ENCODE measurements at regions not wholly inside any gene's neighbourhood (a gene's known extent, or its start where the extent isn't known, plus 50 kb on each side); places are given as distances from the start of the nearest gene placed in this dataset.

GRCh38 chr18:72206814-72207213 is 337.3 kb downstream of the CBLN2 start:
- DNase-seq (ENCODE audit: low read depth, low spot score) (no peak), ATAC-seq (no peak)
- ChIA-PET CTCF (no interaction called here), RAD21 (ENCODE audit: low non-redundant PET in 1 of 2, low total read pairs in 2 of 2, uncharacterized antibody in 2 of 2, unreplicated experiment in 2 of 2) (no interaction called here), POLR2A (no interaction called here)
- Histone ChIP-seq H3K9me3 (ENCODE audit: control insufficient read depth in 1 of 2, insufficient read depth in 1 of 2, low read depth in 1 of 2, low read length in 2 of 2) (peaks cover 0 to 6% of the 10 kb centered on the region in 2 experiments; a peak in 2 of 4 replicates), H2AFZ (ENCODE audit: low read depth, low read length, poor library complexity, severe bottlenecking) (no peak overlapping the region), H3K27ac (ENCODE audit: low read depth, low read length) (no peak overlapping the region), H3K27me3 (ENCODE audit: insufficient read depth, low read length) (no peaks in the 10 kb centered on the region), H3K79me2 (ENCODE audit: insufficient read depth, low read length) (no peaks in the 10 kb centered on the region), H3K9me2 (ENCODE audit: insufficient read depth) (no peaks in the 10 kb centered on the region), H3K36me3 (ENCODE audit: control insufficient read depth in 1 of 2, insufficient read depth in 2 of 2, low read length in 2 of 2) (no peaks in the 10 kb centered on the region), H3K4me3 (replicated peaks in 1 of 2; ENCODE audit: low read depth in 1 of 2, low read length in 2 of 2) (no peak overlapping the region), H3K9ac (ENCODE audit: low read length) (no peak overlapping the region), H4K20me1 (ENCODE audit: insufficient read depth) (no peaks in the 10 kb centered on the region), H3K4me1 (ENCODE audit: control insufficient read depth in 1 of 2, insufficient read depth in 2 of 2, low read length in 2 of 2) (no peaks in the 10 kb centered on the region), H3K4me2 (ENCODE audit: low read length) (no peak overlapping the region)
- no TSS peak for BruUV-seq (replicated peaks)
- intact Hi-C loops (cut with micrococcal nuclease), result no loop called here
- no peak for TF ChIP-seq CTCF (IDR thresholded peaks at IDR 0.05 in 2 of 3, conservative IDR thresholded peaks at IDR 0.05 in 1 of 3; ENCODE audit: borderline replicate concordance in 1 of 3, insufficient read depth in 1 of 3, low read depth in 2 of 3, low read length in 2 of 3)
- TF ChIP-seq EZH2phosphoT487 (IDR thresholded peaks at IDR 0.05; ENCODE audit: borderline replicate concordance), result no peak
- no peak for TF ChIP-seq MAX (IDR thresholded peaks at IDR 0.05)
- TF ChIP-seq ZBTB33 (IDR thresholded peaks at IDR 0.05; ENCODE audit: extremely low read depth, insufficient replicate concordance, low read length), result no peak
- TF ChIP-seq POLR2AphosphoS5 (IDR thresholded peaks at IDR 0.05; ENCODE audit: low read depth, low read length), result no peak
- TF ChIP-seq SIN3A (IDR thresholded peaks at IDR 0.05; ENCODE audit: low read depth), result no peak
- no peak for TF ChIP-seq REST (IDR thresholded peaks at IDR 0.05; ENCODE audit: low read depth)
- TF ChIP-seq EGR1 (IDR thresholded peaks at IDR 0.05; ENCODE audit: low read depth), result no peak
- TF ChIP-seq SRF (IDR thresholded peaks at IDR 0.05; ENCODE audit: low read depth), result no peak
- TF ChIP-seq EZH2 (IDR thresholded peaks at IDR 0.05), result no peak
- no peak for TF ChIP-seq SP1 (IDR thresholded peaks at IDR 0.05; ENCODE audit: low read depth)

Data from HCT116 (cell line).